DND-41 (cell line): ENCODE measurements at regions not wholly inside any gene's neighbourhood (a gene's known extent, or its start where the extent isn't known, plus 50 kb on each side); places are given as distances from the start of the nearest gene placed in this dataset.

Source experiments
- EZH2 ChIP-seq: IDR thresholded peaks from 3 replicates; pipeline ENCODE4 v1.6.1; 2012; ENCODE audit warnings: borderline replicate concordance, low read depth, mild to moderate bottlenecking, moderate library complexity, low read length, inconsistent platforms; ENCODE audit not compliant: severe bottlenecking
- TF ChIP-seq, protein P1 (sequence below): IDR thresholded peaks from 2 replicates; pipeline ENCODE4 v1.5.1; 2012; ENCODE audit warnings: borderline replicate concordance, low read length, moderate library complexity, mild to moderate bottlenecking; ENCODE audit not compliant: poor library complexity, severe bottlenecking; ENCODE audit errors: extremely low read depth

DNA sequence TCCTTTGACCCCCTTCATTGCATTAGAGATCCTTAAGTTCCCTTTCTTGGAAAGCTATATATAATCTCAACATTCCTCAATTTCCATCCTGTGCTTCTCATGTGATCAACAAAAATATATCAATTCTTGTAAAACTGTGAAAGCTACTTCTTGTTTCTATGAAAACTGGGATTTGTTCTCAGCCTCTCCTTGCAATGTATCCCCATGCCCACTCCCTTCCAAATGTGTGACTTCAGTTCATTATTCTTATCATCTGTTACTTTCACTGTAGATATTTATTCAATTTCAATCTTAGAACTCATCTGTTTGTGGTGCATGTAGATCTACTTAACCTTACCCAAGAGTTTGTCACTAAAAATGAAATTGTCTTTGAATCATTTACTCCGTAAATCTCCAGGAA, 260.6 kb downstream of the HIVEP2 start:
- TF ChIP-seq, protein P1, sequence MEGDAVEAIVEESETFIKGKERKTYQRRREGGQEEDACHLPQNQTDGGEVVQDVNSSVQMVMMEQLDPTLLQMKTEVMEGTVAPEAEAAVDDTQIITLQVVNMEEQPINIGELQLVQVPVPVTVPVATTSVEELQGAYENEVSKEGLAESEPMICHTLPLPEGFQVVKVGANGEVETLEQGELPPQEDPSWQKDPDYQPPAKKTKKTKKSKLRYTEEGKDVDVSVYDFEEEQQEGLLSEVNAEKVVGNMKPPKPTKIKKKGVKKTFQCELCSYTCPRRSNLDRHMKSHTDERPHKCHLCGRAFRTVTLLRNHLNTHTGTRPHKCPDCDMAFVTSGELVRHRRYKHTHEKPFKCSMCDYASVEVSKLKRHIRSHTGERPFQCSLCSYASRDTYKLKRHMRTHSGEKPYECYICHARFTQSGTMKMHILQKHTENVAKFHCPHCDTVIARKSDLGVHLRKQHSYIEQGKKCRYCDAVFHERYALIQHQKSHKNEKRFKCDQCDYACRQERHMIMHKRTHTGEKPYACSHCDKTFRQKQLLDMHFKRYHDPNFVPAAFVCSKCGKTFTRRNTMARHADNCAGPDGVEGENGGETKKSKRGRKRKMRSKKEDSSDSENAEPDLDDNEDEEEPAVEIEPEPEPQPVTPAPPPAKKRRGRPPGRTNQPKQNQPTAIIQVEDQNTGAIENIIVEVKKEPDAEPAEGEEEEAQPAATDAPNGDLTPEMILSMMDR = no peak
- TF ChIP-seq EZH2 = no peak
